ENCODE measurements at regions not wholly inside any gene's neighbourhood (a gene's known extent, or its start where the extent isn't known, plus 50 kb on each side); places are given as distances from the start of the nearest gene placed in this dataset.

DNA sequence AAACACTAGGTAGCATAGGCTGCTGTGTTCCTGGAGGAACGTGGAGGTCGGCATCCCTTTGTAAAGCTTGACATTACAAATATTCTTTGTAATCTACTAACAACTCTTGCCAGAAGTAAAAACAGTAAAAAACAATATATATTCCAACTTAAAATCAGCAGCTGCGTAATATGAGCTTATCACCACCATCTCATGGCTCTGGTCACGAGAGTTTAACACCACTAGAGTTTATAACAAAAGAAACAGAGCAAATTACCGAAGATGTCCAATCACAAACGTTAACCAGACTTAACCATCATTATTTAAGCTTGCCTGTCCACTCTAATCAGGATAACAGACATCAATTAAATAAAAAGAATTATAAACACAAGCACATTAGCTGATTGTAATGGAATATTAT lies 236.7 kb downstream of the PCDH7 start:
- H3K4me3 ChIP-seq (ENCODE audit: low read depth, low read length): no peak overlapping the region
- DNase-seq (ENCODE audit: low read depth): no peak
- TF ChIP-seq, protein P1, sequence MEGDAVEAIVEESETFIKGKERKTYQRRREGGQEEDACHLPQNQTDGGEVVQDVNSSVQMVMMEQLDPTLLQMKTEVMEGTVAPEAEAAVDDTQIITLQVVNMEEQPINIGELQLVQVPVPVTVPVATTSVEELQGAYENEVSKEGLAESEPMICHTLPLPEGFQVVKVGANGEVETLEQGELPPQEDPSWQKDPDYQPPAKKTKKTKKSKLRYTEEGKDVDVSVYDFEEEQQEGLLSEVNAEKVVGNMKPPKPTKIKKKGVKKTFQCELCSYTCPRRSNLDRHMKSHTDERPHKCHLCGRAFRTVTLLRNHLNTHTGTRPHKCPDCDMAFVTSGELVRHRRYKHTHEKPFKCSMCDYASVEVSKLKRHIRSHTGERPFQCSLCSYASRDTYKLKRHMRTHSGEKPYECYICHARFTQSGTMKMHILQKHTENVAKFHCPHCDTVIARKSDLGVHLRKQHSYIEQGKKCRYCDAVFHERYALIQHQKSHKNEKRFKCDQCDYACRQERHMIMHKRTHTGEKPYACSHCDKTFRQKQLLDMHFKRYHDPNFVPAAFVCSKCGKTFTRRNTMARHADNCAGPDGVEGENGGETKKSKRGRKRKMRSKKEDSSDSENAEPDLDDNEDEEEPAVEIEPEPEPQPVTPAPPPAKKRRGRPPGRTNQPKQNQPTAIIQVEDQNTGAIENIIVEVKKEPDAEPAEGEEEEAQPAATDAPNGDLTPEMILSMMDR (conservative IDR thresholded peaks at IDR 0.05; ENCODE audit: low read depth, low read length): no peak

- TF ChIP-seq, protein P1 (conservative IDR thresholded peaks at IDR 0.05; ENCODE audit: low read depth, low read length): no peak
These were observed 237.5 kb downstream of the PCDH7 start for GRCh38 chr4:30957706-30958105.

DNA sequence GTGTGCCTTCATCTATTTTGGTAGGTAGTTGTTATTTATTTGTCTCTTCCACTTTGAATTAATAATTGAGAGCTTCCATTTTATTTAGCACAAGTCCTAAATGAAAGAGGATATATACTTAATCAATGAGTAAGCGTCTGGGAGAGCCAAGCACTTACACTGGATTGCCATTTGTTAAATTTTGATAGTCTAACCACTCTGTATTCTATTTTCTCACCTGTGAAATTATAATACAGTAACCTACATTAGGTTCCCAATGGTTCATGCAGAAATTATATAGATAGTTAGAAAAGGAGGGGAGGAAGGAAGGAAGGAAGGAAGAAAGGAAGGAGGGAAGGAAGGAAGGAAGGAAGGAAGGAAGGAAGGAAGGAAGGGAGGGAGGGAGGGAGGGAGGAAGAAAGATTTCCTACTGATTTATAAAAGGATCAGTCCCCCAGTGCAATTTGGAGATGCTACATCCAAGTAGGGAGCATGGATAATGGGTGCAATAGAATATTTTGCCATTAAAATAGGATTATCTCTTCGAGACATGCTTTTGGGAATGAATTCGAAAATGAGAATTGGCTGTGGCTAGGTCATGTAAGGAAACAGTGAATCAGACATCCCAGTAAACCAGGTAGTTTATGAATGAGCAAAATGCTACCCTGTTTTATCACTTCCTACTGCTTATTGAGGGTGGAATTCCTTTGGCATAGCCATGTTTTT lies 239.8 kb downstream of the PCDH7 start:
- TF ChIP-seq, protein P1 (conservative IDR thresholded peaks at IDR 0.05; ENCODE audit: low read depth, low read length): no peak
- DNase-seq (ENCODE audit: low read depth): no peak
- no peak overlapping the region for H3K4me3 ChIP-seq (ENCODE audit: low read depth, low read length)

More at GRCh38 chr4:30957706-30958105, 237.5 kb downstream of the PCDH7 start:
- no peak for DNase-seq (ENCODE audit: low read depth)
- no peak overlapping the region for H3K4me3 ChIP-seq (ENCODE audit: low read depth, low read length)

- TF ChIP-seq, protein P1 (conservative IDR thresholded peaks at IDR 0.05; ENCODE audit: low read depth, low read length): no peak
- H3K4me3 ChIP-seq (ENCODE audit: low read depth, low read length): no peak overlapping the region
- DNase-seq (ENCODE audit: low read depth): no peak
These were observed 242.8 kb downstream of the PCDH7 start for GRCh38 chr4:30962939-30963338.

DNA sequence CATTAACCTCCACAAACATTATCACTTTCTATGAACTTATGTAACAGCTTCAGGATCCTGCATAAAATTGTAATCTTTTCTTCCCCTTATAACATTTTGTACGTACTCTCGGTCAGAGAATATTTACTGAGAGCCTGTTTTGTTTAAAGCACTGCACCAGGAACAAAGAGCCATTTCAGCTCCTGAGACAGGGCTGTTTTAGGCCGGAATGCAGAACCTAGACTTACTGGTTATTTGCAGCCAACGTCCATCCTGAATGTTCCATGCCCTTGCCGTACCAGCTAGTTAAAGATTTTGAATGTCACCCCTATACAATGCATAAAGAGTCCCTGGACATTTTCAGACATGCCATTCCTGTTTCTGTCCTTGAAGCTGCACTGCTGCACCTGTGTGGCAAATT lies 248.8 kb downstream of the PCDH7 start:
- H3K4me3 ChIP-seq (ENCODE audit: low read depth, low read length): no peak overlapping the region
- TF ChIP-seq, protein P1 (conservative IDR thresholded peaks at IDR 0.05; ENCODE audit: low read depth, low read length): no peak
- no peak for DNase-seq (ENCODE audit: low read depth)

DNA sequence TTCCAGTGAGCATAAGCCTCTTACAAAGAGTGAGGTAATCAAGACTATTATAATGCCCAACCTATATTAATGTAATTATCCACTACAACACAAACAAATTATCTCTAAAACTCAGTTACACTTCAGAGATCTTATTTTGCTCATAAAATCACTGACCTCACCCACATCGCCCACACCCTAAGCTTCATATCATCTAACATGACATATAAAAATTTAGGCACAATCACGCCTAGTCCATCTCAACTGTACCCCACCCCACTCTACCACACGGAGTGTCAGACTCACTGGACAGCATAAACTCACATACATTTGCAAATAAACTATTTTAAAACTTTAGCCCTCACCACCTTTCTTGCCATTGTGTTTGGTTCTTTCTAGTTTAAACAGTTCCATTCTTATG lies 252.4 kb downstream of the PCDH7 start:
- DNase-seq (ENCODE audit: low read depth): no peak
- no peak overlapping the region for H3K4me3 ChIP-seq (ENCODE audit: low read depth, low read length)
- TF ChIP-seq, protein P1 (conservative IDR thresholded peaks at IDR 0.05; ENCODE audit: low read depth, low read length): no peak

DNA sequence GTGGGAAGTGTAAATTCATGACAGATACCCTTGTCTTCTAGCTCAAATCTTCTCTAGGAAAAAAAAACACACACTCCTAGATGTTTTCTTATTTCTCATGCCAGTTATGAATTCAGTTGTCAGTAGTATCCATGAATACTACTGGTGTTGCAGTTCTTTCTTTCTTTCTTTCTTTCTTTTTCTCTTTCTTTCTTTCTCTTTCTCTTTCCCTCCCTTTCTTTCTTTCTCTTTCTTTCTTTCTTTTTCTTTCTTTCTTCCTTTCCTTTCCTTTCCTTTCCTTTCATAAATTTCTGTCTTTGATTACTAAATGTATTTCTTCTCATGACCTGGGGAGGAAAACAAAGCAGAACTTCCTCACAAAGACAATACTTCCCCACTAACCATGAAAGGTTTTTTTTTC lies 253.8 kb downstream of the PCDH7 start:
- H3K4me3 ChIP-seq (ENCODE audit: low read depth, low read length): no peak overlapping the region
- TF ChIP-seq, protein P1 (conservative IDR thresholded peaks at IDR 0.05; ENCODE audit: low read depth, low read length): no peak
- DNase-seq (ENCODE audit: low read depth): no peak
